T-helper 2 cell treated with Interferon-gamma antibody and Interleukin-4, amounts not matched to agents 5 μg/mL and 100 μg/mL, for 36 hours (primary cell): ENCODE measurements at regions not wholly inside any gene's neighbourhood (a gene's known extent, or its start where the extent isn't known, plus 50 kb on each side); places are given as distances from the start of the nearest gene placed in this dataset.
"Not testable (repeated sequence)": the region's sequence is repeated elsewhere in the genome, so short reads cannot be mapped to it uniquely, and the experiment has no call there.

Source experiments
- DNase-seq: peaks from one replicate; pipeline ENCODE4 v3.0.0; 2021; ENCODE audit warnings: low spot score
- H3K27ac Mint-ChIP-seq: one replicate; pipeline ENCODE4 v1.8.0; 2021; ENCODE audit warnings: mild to moderate bottlenecking, mixed read lengths
- H3K27me3 Mint-ChIP-seq: one replicate; pipeline ENCODE4 v1.8.0; 2021; ENCODE audit warnings: low read depth, mixed read lengths
- H3K36me3 Mint-ChIP-seq: one replicate; pipeline ENCODE4 v1.8.0; 2021; ENCODE audit warnings: low read depth, mixed read lengths
- H3K4me1 Mint-ChIP-seq: one replicate; pipeline ENCODE4 v1.8.0; 2021; ENCODE audit warnings: low read depth, mixed read lengths
- H3K4me3 Mint-ChIP-seq: one replicate; pipeline ENCODE4 v1.8.0; 2022; ENCODE audit warnings: mild to moderate bottlenecking, moderate library complexity, mixed read lengths
- H3K9me3 Mint-ChIP-seq: one replicate; pipeline ENCODE4 v1.8.0; 2021; ENCODE audit warnings: mixed read lengths

GRCh38 chr10:28094121-28094520 is 95.2 kb upstream of the ODAD2 start:
- Mint-ChIP-seq H3K27ac (no peak overlapping the region), H3K27me3 (no peaks in the 10 kb centered on the region), H3K4me1 (no peaks in the 10 kb centered on the region), H3K4me3 (no peak overlapping the region), H3K36me3 (no peaks in the 10 kb centered on the region), H3K9me3 (no peaks in the 10 kb centered on the region)
- no peak for DNase-seq

GRCh38 chr10:28091913-28092312 is 93.0 kb upstream of the ODAD2 start:
- no peaks in the 10 kb centered on the region for H3K9me3 Mint-ChIP-seq
- peaks cover 6% of the 10 kb centered on the region for H3K36me3 Mint-ChIP-seq
- H3K4me3 Mint-ChIP-seq, result no peak overlapping the region
- peaks cover 7% of the 10 kb centered on the region for H3K4me1 Mint-ChIP-seq
- no peak overlapping the region for H3K27ac Mint-ChIP-seq
- H3K27me3 Mint-ChIP-seq, result no peaks in the 10 kb centered on the region
- DNase-seq, result no peak

- Mint-ChIP-seq H3K27ac (no peak overlapping the region), H3K27me3 (no peaks in the 10 kb centered on the region), H3K36me3 (peaks cover 6% of the 10 kb centered on the region)
Observed at GRCh38 chr10:28090506-28090905, 91.6 kb upstream of the ODAD2 start.

GRCh38 chr10:28089467-28089866 is 90.6 kb upstream of the ODAD2 start:
- Mint-ChIP-seq H3K27ac (no peak overlapping the region), H3K27me3 (no peaks in the 10 kb centered on the region), H3K36me3 (peaks cover 6% of the 10 kb centered on the region)

More at GRCh38 chr10:28090506-28090905, 91.6 kb upstream of the ODAD2 start:
- Mint-ChIP-seq H3K4me1 (peaks cover 7% of the 10 kb centered on the region), H3K4me3 (no peak overlapping the region), H3K9me3 (no peaks in the 10 kb centered on the region)
- DNase-seq, result no peak

GRCh38 chr10:28087661-28088351 is 88.9 kb upstream of the ODAD2 start:
- H3K9me3 Mint-ChIP-seq, result no peaks in the 10 kb centered on the region
- H3K27me3 Mint-ChIP-seq, result no peaks in the 10 kb centered on the region
- no peak overlapping the region for H3K27ac Mint-ChIP-seq
- H3K4me1 Mint-ChIP-seq, result peaks cover 7% of the 10 kb centered on the region
- no peak for DNase-seq
- no peak overlapping the region for H3K4me3 Mint-ChIP-seq
- H3K36me3 Mint-ChIP-seq, result peaks cover 6% of the 10 kb centered on the region

More at GRCh38 chr10:28089467-28089866, 90.6 kb upstream of the ODAD2 start:
- Mint-ChIP-seq H3K4me1 (peaks cover 7% of the 10 kb centered on the region), H3K4me3 (no peak overlapping the region), H3K9me3 (no peaks in the 10 kb centered on the region)
- no peak for DNase-seq

GRCh38 chr10:28085760-28086159 is 86.9 kb upstream of the ODAD2 start:
- not testable (repeated sequence) for H3K27me3 Mint-ChIP-seq, H3K27ac Mint-ChIP-seq, DNase-seq, H3K9me3 Mint-ChIP-seq, H3K36me3 Mint-ChIP-seq, H3K4me1 Mint-ChIP-seq, H3K4me3 Mint-ChIP-seq

- no peaks in the 10 kb centered on the region for H3K27me3 Mint-ChIP-seq
Observed at GRCh38 chr10:28082885-28083284, 84.0 kb upstream of the ODAD2 start.

GRCh38 chr10:28082316-28082715 is 83.4 kb upstream of the ODAD2 start:
- Mint-ChIP-seq H3K27ac (no peak overlapping the region), H3K36me3 (no peaks in the 10 kb centered on the region), H3K4me1 (no peaks in the 10 kb centered on the region), H3K4me3 (no peak overlapping the region), H3K9me3 (no peaks in the 10 kb centered on the region), H3K27me3 (no peaks in the 10 kb centered on the region)
- DNase-seq, result no peak

More at GRCh38 chr10:28082885-28083284, 84.0 kb upstream of the ODAD2 start:
- H3K36me3 Mint-ChIP-seq, result no peaks in the 10 kb centered on the region
- H3K4me3 Mint-ChIP-seq, result no peak overlapping the region
- peaks cover 2% of the 10 kb centered on the region for H3K4me1 Mint-ChIP-seq
- H3K9me3 Mint-ChIP-seq, result no peaks in the 10 kb centered on the region
- no peak for DNase-seq
- no peak overlapping the region for H3K27ac Mint-ChIP-seq

- no peak for DNase-seq
- H3K4me1 Mint-ChIP-seq, result no peaks in the 10 kb centered on the region
- H3K36me3 Mint-ChIP-seq, result no peaks in the 10 kb centered on the region
- H3K27me3 Mint-ChIP-seq, result no peaks in the 10 kb centered on the region
- no peak overlapping the region for H3K4me3 Mint-ChIP-seq
- H3K27ac Mint-ChIP-seq, result no peak overlapping the region
- no peaks in the 10 kb centered on the region for H3K9me3 Mint-ChIP-seq
Observed at GRCh38 chr10:28077889-28078288, 79.0 kb upstream of the ODAD2 start.

- Mint-ChIP-seq H3K27me3 (no peaks in the 10 kb centered on the region), H3K4me3 (no peak overlapping the region), H3K27ac (no peak overlapping the region), H3K4me1 (no peaks in the 10 kb centered on the region), H3K36me3 (no peaks in the 10 kb centered on the region), H3K9me3 (no peaks in the 10 kb centered on the region)
- DNase-seq, result no peak
Observed at GRCh38 chr10:28075424-28075823, 76.5 kb upstream of the ODAD2 start.

- no peak for DNase-seq
- no peaks in the 10 kb centered on the region for H3K27me3 Mint-ChIP-seq
Observed at GRCh38 chr10:28072573-28072972, 73.7 kb upstream of the ODAD2 start.

GRCh38 chr10:28060031-28060607 is 61.2 kb upstream of the ODAD2 start:
- no peaks in the 10 kb centered on the region for H3K27me3 Mint-ChIP-seq
- H3K4me3 Mint-ChIP-seq, result no peak overlapping the region
- H3K4me1 Mint-ChIP-seq, result no peaks in the 10 kb centered on the region
- no peak overlapping the region for H3K27ac Mint-ChIP-seq
- H3K36me3 Mint-ChIP-seq, result peaks cover 1% of the 10 kb centered on the region
- no peak for DNase-seq
- no peaks in the 10 kb centered on the region for H3K9me3 Mint-ChIP-seq

More at GRCh38 chr10:28072573-28072972, 73.7 kb upstream of the ODAD2 start:
- H3K36me3 Mint-ChIP-seq, result no peaks in the 10 kb centered on the region
- H3K4me3 Mint-ChIP-seq, result no peak overlapping the region
- no peaks in the 10 kb centered on the region for H3K9me3 Mint-ChIP-seq
- no peak overlapping the region for H3K27ac Mint-ChIP-seq
- no peaks in the 10 kb centered on the region for H3K4me1 Mint-ChIP-seq

- no peaks in the 10 kb centered on the region for H3K9me3 Mint-ChIP-seq
- no peaks in the 10 kb centered on the region for H3K27me3 Mint-ChIP-seq
- no peak overlapping the region for H3K27ac Mint-ChIP-seq
- H3K4me3 Mint-ChIP-seq, result no peak overlapping the region
- DNase-seq, result no peak
- H3K36me3 Mint-ChIP-seq, result peaks cover 1% of the 10 kb centered on the region
- no peaks in the 10 kb centered on the region for H3K4me1 Mint-ChIP-seq
Observed at GRCh38 chr10:28058746-28059145, 59.9 kb upstream of the ODAD2 start.

- peaks cover 1% of the 10 kb centered on the region for H3K36me3 Mint-ChIP-seq
- DNase-seq, result no peak
- no peaks in the 10 kb centered on the region for H3K9me3 Mint-ChIP-seq
- H3K27ac Mint-ChIP-seq, result no peak overlapping the region
- H3K4me1 Mint-ChIP-seq, result no peaks in the 10 kb centered on the region
- no peak overlapping the region for H3K4me3 Mint-ChIP-seq
- no peaks in the 10 kb centered on the region for H3K27me3 Mint-ChIP-seq
Observed at GRCh38 chr10:28054228-28054860, 55.5 kb upstream of the ODAD2 start.
